ENCODE measurements at regions not wholly inside any gene's neighbourhood (a gene's known extent, or its start where the extent isn't known, plus 50 kb on each side); places are given as distances from the start of the nearest gene placed in this dataset.
A peak's percentile ranks its signal among the peaks of the same experiment; 100 is the strongest.
"Not testable (repeated sequence)": the region's sequence is repeated elsewhere in the genome, so short reads cannot be mapped to it uniquely, and the experiment has no call there.

GRCh38 chr4:25981749-25982148, 67.7 kb downstream of the SMIM20 start:
- DNase-seq (ENCODE audit: low read depth), result no peak

DNA sequence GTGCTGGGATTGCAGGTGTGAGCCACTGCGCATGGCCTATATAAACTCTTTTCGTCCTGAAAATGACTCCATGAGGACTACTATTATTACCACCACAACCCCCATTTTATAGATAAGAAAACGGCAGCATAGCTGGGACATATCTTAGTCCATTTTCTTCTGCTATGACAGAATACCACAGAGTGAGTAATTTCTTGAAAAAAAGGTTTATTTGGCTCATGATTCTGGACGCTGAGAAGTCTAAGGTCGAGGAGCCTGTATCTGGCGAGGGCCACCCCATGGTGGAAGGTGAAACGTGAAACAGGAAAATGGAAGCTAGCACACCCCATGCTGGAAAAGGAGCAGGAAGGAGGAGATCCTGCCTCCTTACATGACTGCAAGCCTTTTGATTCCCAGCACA, 68.9 kb downstream of the SMIM20 start:
- no peak for DNase-seq (ENCODE audit: low read depth)

DNA sequence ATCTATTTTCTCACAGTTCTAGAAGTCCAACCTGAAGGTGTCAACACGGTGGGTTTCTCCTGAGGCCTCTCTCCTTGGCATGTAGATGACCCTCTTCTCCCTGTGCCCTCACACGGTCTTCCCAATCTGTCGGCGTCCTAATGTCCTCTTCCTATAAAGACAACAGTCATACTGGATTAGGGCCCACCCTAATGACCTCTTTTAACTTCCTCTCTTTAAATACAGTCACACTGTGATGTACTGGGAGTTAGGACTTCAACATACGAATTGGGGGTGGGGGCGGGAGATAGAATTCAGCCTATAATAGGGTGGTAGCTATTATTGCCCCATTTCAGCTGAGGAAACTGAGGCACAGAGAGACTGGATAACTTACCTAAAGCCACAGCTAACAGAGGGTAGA, 70.2 kb downstream of the SMIM20 start:
- DNase-seq (ENCODE audit: low read depth), result no peak

DNA sequence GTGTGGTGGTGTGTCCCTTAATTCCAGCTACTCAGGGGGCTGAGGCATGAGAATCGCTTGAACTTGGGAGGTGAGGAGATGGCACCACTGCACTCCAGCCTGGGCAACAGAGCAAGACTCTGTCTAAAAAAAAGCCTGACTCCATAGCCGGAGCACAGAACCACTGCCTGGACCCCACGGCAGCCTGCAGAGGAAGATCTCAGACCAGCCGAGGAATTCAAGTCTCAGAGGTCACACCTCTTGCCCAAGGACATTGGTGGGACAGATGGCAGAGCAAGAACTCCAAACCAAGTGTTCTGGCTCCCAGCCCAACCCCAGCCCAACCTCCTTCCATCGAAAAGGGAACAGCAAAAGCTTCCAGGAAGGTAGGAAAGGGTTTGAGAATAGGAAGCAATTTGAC, 70.8 kb downstream of the SMIM20 start:
- no peak for DNase-seq (ENCODE audit: low read depth)

DNA sequence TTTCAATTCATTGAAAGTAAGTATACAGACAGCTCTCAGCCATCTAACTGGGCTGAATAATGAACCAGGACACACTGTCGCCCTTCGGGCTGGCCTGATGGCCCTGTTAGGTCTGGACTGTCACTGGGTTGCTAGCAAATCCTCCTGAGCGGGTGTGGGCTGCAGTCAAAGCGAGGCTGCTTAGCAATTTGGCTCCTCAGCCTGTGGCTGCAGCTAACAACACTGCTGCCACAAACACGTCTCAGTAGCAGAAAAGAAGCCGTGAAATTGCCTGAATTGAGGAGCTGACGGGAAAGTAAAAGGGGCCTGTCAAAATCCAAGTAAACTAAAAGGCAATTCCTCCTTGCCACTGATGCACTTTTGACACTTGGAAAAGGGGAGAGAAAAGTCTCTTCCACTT, 72.8 kb downstream of the SMIM20 start:
- DNase-seq (ENCODE audit: low read depth), result no peak

GRCh38 chr4:25991340-25991739, 77.3 kb downstream of the SMIM20 start:
- no peak for DNase-seq (ENCODE audit: low read depth)

DNA sequence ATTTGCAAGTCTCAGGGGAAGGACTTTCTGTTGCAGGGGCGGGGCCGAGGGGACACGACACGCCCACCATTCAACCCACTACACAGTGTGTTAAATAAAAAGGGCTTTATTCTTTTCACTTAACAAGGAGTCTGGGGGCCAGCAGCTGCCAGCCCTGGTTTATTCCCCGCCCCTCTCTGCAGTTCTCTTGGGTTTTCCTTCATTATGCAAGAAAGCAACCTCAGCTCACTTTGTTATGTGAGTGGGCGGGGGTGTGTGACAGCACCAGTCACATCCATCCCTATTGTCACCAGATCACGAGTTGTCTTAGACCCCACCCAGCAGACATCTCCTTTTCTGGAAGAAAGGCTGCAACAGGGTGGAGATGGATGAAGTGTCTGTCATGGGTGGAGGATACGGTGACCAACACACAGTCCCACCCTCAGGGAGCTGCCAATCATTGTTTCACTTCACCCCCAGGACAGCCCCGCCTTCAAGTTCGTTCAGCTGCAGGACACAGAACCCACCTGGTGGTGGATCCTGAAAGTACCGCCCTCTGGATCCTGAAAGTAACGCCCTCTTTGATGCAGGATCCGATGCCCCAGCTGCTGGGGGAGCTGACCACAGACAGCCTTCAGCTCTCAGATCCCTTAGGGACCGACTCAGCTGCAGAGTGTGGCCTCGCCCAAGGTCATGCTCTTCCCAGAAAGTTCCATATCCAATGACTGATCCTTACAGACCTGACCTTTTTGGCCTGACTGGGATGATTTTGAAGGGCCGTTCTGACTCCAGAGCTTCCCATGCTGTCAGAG, 79.6 kb downstream of the SMIM20 start:
- DNase-seq (ENCODE audit: low read depth), result peak; percentile 7

DNA sequence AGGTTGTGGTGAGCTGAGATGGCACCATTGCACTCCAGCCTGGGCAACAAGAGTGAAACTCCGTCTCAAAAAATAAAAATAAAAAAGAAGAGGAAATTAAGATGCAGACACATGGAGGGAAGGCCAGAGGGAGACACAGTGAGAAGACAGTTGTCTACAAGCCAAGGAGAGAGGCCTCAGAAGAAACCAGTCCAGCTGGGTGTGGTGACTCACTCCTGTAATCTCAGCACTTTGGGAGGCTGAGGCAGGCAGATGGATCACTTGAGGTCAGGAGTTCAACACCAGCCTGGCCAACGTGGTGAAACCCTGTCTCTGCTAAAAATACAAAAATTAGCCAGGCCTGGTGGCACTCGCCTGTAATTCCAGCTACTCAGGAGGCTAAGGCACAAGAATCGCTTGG, 80.6 kb downstream of the SMIM20 start:
- not testable (repeated sequence) for DNase-seq (ENCODE audit: low read depth)

- DNase-seq (ENCODE audit: low read depth), result no peak
These were observed 86.4 kb downstream of the SMIM20 start for GRCh38 chr4:26000274-26000950.

DNA sequence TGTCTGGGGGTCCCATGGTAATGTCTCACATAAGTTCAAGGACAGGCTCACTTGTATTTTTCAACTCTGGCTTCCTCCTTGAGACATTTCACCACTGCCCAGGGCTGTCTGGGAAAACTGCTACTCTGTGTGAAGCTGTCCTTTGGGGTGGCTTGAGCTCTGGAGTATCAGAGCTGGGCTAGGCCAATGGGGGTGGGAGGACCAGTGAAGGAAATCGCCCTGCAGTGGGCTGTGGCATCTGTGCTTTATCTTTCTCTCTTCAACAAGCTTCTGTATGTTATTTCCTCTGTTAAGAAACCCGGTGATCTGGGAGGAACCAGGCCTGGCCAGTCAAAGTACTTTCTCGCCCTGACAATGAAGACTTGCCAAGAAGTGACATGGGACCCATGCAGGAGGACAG, 87.4 kb downstream of the SMIM20 start:
- no peak for DNase-seq (ENCODE audit: low read depth)

GRCh38 chr4:26001816-26002215, 87.8 kb downstream of the SMIM20 start:
- no peak for DNase-seq (ENCODE audit: low read depth)

GRCh38 chr4:26003056-26003455, 89.0 kb downstream of the SMIM20 start:
- DNase-seq (ENCODE audit: low read depth), result no peak

DNA sequence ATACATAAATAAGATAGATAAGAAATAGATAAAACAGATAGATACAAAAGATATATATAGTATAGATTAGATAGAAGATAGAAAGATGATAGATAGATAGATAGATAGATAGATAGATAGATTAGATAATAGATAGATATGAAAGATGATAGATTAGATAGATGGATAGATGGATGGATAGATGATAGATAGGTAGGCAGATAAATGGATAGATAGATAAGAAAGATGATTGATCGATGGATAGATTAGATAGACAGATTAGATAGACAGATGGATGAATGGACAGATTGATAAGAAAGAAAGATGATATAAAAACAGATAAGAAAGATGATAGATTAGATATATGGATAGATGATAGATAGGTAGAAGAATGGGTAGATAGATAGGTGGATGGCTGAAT, 90.3 kb downstream of the SMIM20 start:
- DNase-seq (ENCODE audit: low read depth), result no peak

DNA sequence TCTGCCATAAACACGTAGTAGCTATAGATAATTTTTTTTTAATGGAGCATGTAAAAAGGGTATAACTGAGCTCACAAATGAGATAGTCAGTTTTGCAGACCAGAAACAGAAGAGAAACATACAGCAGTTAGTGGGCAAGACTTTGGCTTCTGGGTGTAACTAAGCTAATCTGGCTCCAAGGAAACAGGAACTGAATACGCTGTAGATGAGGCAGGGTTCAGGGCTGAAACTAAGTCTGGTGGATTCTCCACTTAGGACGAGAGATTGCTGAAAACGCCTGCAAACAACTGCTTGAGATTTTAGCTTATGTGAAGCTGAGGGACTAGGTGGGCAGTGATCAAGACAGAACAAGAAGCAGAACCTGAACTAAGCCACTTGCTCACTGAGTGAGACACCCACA, 91.7 kb downstream of the SMIM20 start:
- DNase-seq (ENCODE audit: low read depth), result no peak

DNA sequence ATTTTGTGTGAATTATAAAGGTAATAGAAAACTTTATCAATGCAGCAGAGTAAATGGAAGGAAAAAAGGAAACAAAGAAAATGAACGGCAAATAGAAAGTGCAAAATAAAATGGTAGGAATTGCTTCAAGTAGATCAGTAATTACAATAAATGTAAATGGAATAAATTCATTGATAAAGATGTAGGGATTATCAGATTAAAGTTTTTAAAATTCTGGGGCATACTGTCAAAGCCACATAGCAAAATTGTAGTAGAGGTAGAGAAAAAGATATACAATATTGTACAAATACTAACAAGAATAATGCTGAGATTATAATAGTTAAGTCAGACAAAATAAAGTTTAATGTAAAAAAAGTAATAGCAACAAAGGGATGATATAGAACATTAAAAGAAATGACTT, 94.7 kb downstream of the SMIM20 start:
- DNase-seq (ENCODE audit: low read depth), result no peak

- no peak for DNase-seq (ENCODE audit: low read depth)
These were observed 95.5 kb downstream of the SMIM20 start for GRCh38 chr4:26009502-26009901.

DNA sequence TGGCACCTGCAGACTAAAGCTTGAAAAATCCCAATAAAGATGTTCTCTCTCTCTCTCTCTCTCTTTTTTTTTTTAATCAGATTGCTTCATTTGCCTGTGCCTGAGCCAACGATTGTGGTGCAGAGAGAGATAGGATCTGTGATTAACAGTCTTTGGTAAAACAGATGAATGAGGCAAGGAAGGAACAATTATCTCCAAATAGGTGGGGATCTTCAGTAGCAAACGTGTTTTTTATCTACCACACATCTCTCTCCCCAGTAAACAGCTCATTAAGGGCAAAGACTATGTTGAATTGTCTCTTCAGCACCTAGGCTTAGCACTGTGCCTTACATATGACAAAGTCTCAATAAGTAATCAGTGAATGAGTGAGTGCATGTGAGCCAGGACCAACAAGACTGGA, 96.3 kb downstream of the SMIM20 start:
- DNase-seq (ENCODE audit: low read depth), result no peak

- no peak for DNase-seq (ENCODE audit: low read depth)
These were observed 99.6 kb downstream of the SMIM20 start for GRCh38 chr4:26013629-26014028.

DNA sequence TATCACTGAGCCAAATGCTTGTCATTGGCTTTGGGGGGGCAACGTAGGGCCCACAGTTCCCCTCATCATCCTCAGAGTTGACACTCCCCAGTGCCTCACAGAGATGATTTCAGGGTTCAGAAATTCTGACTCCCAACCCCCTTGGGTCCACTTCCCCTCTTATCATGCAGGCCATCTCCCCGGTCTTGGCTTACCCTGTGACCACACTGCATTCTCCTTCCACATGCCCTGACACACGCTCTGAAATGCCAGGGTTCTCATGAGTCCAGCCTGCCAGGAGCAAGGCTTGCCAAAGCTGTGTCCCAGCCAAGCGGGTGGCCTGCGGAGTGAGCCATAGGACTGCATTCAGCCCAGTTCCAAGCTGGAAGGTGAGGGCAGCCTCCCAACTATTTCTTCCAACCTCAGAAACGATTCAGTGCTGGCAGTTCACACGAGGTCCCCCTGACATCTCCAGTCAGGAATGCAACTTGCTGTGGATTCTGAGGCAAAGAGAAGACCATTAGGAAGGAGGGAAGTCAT, 101.2 kb downstream of the SMIM20 start:
- DNase-seq (ENCODE audit: low read depth), result no peak

DNA sequence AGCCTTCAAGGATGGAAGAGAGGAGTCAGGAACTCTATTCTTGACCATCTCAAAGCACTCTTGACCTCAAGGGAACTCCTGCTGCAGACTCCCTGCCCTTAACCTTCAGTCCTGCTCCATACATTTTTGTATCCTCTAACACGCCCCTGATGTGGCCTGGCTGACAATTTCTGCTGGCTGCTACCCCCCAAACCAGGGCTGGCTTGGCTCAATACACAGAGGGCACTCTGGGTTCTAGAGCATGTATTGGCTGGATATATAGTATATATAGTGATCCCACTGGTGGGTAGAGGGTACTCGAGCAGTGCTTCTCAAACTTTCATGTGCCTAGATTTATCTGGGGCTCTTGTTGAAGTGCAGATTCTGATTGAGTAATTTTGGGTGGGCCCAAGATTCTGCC, 101.9 kb downstream of the SMIM20 start:
- DNase-seq (ENCODE audit: low read depth), result no peak

- DNase-seq (ENCODE audit: low read depth), result no peak
These were observed 103.5 kb downstream of the SMIM20 start for GRCh38 chr4:26017531-26017930.

DNA sequence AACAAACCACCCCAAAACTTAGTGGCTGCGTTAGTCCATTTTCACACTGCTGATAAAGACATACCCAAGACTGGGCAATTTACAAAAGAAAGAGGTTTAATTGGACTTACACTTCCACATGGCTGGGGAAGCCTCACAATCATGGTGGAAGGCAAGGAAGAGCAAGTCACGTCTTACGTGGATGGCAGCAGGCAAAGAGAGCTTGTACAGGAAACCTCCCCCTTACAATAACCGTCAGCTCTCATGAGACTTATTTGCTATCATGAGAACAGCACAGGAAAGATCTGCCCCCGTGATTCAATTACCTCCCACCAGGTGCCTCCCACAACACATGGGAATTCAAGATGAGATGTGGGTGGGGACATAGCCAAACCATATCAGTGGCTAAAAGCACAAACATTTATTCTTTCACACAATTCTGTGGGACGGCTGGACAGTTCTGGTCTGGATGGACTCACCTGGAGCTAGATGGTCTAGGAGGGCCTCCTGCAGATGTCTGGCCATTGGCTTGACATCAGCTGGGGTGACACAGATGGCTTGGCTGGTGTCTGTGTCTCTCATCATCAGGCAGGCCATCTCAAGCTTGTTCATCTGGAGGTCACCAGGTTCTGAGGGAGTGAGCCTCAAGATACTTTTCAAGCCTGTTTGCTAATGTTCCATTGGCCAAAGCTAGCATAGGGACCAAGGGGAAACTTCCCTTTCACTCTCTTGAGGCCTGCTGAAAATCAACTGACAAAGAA, 104.1 kb downstream of the SMIM20 start:
- DNase-seq (ENCODE audit: low read depth), result not testable (repeated sequence)

All from activated T-cell treated with anti-CD3 and anti-CD28 coated beads for 24 hours (primary cell).